HG03378 (cell line): ENCODE measurements at regions not wholly inside any gene's neighbourhood (a gene's known extent, or its start where the extent isn't known, plus 50 kb on each side); places are given as distances from the start of the nearest gene placed in this dataset.

Experiments
- ATAC-seq: cut with Tn5 transposase; IDR thresholded peaks from one replicate; pipeline ENCODE4 v1.9.1; 2021; ENCODE audit warnings: mild to moderate bottlenecking, moderate library complexity; ENCODE audit not compliant: unreplicated experiment

- ATAC-seq = no peak
Measured at GRCh38 chr10:3631701-3632330, 153.2 kb downstream of the KLF6 start.

- no peak for ATAC-seq
Measured at GRCh38 chr10:3631291-3631690, 153.7 kb downstream of the KLF6 start.

GRCh38 chr10:3625959-3626751 is 158.9 kb downstream of the KLF6 start:
- ATAC-seq = peak; percentile 62

- ATAC-seq = no peak
Measured at GRCh38 chr10:3624367-3624766, 160.6 kb downstream of the KLF6 start.

GRCh38 chr10:3623746-3624145 is 161.3 kb downstream of the KLF6 start:
- peak; percentile 56 for ATAC-seq

- peak; percentile 38 for ATAC-seq
Measured at GRCh38 chr10:3622845-3623621, 162.0 kb downstream of the KLF6 start.

GRCh38 chr10:3622427-3622826 is 162.6 kb downstream of the KLF6 start:
- no peak for ATAC-seq

GRCh38 chr10:3620818-3621217 is 164.2 kb downstream of the KLF6 start:
- no peak for ATAC-seq

- ATAC-seq = no peak
Measured at GRCh38 chr10:3619241-3619640, 165.8 kb downstream of the KLF6 start.

GRCh38 chr10:3616880-3617279 is 168.1 kb downstream of the KLF6 start:
- ATAC-seq = no peak

GRCh38 chr10:3613318-3613717 is 171.7 kb downstream of the KLF6 start:
- no peak for ATAC-seq

- no peak for ATAC-seq
Measured at GRCh38 chr10:3612183-3613001, 172.6 kb downstream of the KLF6 start.

GRCh38 chr10:3606309-3606708 is 178.7 kb downstream of the KLF6 start:
- ATAC-seq = no peak

GRCh38 chr10:3605882-3606281 is 179.1 kb downstream of the KLF6 start:
- no peak for ATAC-seq

- no peak for ATAC-seq
Measured at GRCh38 chr10:3595736-3596135, 189.3 kb downstream of the KLF6 start.

- ATAC-seq = no peak
Measured at GRCh38 chr10:3593611-3594010, 191.4 kb downstream of the KLF6 start.

- no peak for ATAC-seq
Measured at GRCh38 chr10:3592424-3592823, 192.6 kb downstream of the KLF6 start.

GRCh38 chr10:3588816-3589215 is 196.2 kb downstream of the KLF6 start:
- no peak for ATAC-seq

GRCh38 chr10:3588346-3588745 is 196.7 kb downstream of the KLF6 start:
- no peak for ATAC-seq

- no peak for ATAC-seq
Measured at GRCh38 chr10:3584926-3585784, 199.9 kb downstream of the KLF6 start.
